ENCODE measurements at regions not wholly inside any gene's neighbourhood (a gene's known extent, or its start where the extent isn't known, plus 50 kb on each side); places are given as distances from the start of the nearest gene placed in this dataset.

DNA sequence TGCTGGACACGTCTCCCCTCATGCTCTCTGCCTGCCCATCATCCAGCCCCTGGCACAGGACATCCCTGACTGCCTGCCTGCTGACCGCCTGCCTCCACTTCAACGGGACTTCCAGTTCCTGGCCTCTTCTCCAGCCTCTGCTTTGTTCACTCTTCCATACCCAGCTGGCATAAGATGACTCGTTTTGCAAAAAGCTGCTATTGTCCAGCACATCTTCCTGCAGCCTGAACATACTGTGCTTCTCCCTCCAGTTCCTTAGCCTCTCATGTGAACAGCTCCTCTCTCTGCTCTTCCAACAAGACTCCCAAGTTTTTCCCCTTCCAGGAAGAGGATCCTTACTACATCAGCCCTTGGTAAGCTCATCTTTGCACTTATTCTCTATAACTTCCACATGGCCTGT, 62.4 kb upstream of the SKOR2 start:
- DNase-seq = no peak

DNA sequence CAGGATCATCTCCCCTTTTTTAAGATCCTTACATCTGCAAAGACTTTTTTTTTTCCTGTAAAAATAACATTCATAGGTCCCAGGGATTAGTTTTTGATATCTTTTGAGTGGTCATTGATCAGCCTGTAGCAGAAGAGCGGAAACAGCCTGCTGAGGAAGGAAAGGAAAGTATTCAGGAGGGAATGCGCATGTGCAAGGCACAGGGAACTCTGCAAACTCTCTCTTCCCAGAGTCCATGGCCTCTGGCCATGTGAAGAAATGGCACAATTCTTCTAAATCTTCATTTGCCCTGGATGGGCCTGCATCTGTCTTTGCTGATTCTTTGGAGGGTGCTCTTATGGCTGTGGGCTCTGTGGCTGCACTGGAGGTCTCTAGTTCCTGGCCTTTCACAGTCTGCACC, 60.1 kb upstream of the SKOR2 start:
- DNase-seq = no peak
